ENCODE measurements at regions not wholly inside any gene's neighbourhood (a gene's known extent, or its start where the extent isn't known, plus 50 kb on each side); places are given as distances from the start of the nearest gene placed in this dataset.

DNA sequence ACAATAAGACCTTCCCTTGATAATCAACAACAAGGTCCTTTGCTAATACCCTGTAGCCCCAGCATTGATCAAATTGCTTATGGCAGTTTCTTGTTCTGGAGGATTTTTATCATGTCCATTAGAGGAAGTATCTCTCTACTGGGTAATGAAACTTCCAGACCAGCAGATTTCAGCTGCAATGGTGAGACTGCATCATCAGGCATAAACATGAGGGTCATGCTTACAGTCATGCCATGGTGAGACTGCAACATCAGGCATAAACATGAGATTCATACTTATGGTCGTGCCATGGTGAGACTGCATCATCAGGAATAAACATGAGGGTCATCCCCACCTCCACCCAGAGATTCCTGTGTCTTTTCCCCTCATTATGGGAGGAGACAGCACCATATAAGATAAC, 129.0 kb upstream of the LIPC start:
- H3K4me1 Mint-ChIP-seq (ENCODE audit: low read depth, unreplicated experiment), result no peaks in the 10 kb centered on the region
- TF ChIP-seq, protein P1, sequence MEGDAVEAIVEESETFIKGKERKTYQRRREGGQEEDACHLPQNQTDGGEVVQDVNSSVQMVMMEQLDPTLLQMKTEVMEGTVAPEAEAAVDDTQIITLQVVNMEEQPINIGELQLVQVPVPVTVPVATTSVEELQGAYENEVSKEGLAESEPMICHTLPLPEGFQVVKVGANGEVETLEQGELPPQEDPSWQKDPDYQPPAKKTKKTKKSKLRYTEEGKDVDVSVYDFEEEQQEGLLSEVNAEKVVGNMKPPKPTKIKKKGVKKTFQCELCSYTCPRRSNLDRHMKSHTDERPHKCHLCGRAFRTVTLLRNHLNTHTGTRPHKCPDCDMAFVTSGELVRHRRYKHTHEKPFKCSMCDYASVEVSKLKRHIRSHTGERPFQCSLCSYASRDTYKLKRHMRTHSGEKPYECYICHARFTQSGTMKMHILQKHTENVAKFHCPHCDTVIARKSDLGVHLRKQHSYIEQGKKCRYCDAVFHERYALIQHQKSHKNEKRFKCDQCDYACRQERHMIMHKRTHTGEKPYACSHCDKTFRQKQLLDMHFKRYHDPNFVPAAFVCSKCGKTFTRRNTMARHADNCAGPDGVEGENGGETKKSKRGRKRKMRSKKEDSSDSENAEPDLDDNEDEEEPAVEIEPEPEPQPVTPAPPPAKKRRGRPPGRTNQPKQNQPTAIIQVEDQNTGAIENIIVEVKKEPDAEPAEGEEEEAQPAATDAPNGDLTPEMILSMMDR (IDR thresholded peaks at IDR 0.05; ENCODE audit: insufficient read depth in 1 of 2, low read depth in 1 of 2, low read length in 1 of 2, severe bottlenecking in 1 of 2, unreplicated experiment in 1 of 2), result no peak
- Histone ChIP-seq H3K4me1 (no peaks in the 10 kb centered on the region), H3K4me3 (ENCODE audit: low read depth, low read length) (no peak overlapping the region), H3K9me3 (no peaks in the 10 kb centered on the region), H3K36me3 (ENCODE audit: control insufficient read depth, insufficient read depth, low read length) (no peaks in the 10 kb centered on the region), H3K27me3 (replicated peaks; ENCODE audit: control insufficient read depth, insufficient read depth, low read length) (no peaks in the 10 kb centered on the region)
- no peaks in the 10 kb centered on the region for H3K36me3 Mint-ChIP-seq (ENCODE audit: insufficient read depth, unreplicated experiment)
- peaks cover 14% of the 10 kb centered on the region for H3K9me3 Mint-ChIP-seq (ENCODE audit: unreplicated experiment)
- no peaks in the 10 kb centered on the region for H3K27me3 Mint-ChIP-seq (ENCODE audit: insufficient read depth, unreplicated experiment)
- no peak for DNase-seq
- ChIA-PET POLR2A (no interaction called here), CTCF (no interaction called here)
- no peak overlapping the region for H3K4me3 Mint-ChIP-seq (ENCODE audit: unreplicated experiment)
- BruUV-seq (replicated peaks), result no TSS peak
- intact Hi-C loops (cut with micrococcal nuclease; ENCODE audit: unreplicated experiment), result no loop called here
- no peak overlapping the region for H3K27ac Mint-ChIP-seq (ENCODE audit: unreplicated experiment)

DNA sequence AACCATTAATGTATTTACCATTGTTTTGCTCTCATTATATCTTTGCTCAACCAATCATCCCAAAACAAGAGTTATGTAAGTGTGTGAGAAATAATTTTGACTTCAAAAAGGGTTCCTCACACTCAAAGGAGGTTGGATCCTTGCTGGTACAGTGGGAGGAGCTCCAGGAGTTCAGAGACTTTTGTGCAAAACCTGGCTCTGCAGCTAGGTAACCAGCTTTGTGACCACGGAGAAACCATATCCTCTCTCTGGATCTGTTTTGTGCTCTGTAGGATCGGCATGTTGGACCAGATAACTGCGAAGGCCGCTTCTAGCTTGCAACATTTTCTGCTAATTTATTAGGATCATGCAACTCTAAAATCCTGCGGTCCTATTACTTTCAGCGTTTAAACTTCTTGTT, 128.6 kb upstream of the LIPC start:
- H3K4me3 Mint-ChIP-seq (ENCODE audit: unreplicated experiment), result no peak overlapping the region

DNA sequence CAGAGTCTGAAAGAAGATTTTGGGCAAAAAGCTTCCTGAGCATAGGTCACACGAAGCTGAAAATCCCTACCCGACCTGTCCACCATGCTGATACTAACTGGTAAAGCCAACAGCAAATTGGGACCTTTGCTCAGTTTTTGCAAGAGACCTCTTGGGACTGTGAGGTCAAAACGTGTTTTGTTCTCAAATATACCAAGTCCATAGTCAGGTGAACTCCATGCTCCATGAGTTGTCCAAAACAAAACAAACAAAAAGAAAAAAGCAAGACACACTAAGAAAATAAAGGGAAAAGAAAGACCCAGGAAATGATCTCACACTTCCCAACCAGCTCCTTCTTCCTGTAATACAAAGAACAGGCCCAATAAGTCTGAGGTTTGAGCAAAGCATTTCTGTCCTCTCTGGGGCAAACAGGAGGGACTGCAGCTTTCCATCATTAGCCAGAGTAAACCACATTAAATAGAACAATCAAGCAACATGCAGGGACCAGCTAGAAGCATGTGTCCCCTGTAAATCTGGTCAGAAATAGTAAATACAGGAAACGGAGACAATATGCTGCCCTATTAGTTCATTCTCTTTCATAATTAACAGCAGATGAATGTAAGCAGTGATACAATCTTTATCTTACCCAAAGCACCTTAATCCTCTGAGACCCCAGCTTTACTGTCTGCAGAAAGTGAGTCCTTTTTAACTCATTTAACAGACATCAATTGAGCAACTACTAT, 125.0 kb upstream of the LIPC start:
- Mint-ChIP-seq H3K4me3 (ENCODE audit: unreplicated experiment) (no peak overlapping the region), H3K36me3 (ENCODE audit: insufficient read depth, unreplicated experiment) (no peaks in the 10 kb centered on the region), H3K4me1 (ENCODE audit: low read depth, unreplicated experiment) (no peaks in the 10 kb centered on the region), H3K9me3 (ENCODE audit: unreplicated experiment) (no peaks in the 10 kb centered on the region), H3K27me3 (ENCODE audit: insufficient read depth, unreplicated experiment) (no peaks in the 10 kb centered on the region), H3K27ac (ENCODE audit: unreplicated experiment) (no peak overlapping the region)
- ChIA-PET CTCF (no interaction called here), POLR2A (no interaction called here)
- no peaks in the 10 kb centered on the region for H3K9me3 ChIP-seq
- no peaks in the 10 kb centered on the region for H3K36me3 ChIP-seq (ENCODE audit: control insufficient read depth, insufficient read depth, low read length)
- intact Hi-C loops (cut with micrococcal nuclease; ENCODE audit: unreplicated experiment), result no loop called here
- no peak for DNase-seq
- no TSS peak for BruUV-seq (replicated peaks)
- no peaks in the 10 kb centered on the region for H3K4me1 ChIP-seq
- no peaks in the 10 kb centered on the region; the same call in 1 of the 2 replicates for H3K27me3 ChIP-seq (replicated peaks; ENCODE audit: control insufficient read depth, insufficient read depth, low read length)
- no peak overlapping the region for H3K4me3 ChIP-seq (ENCODE audit: low read depth, low read length)
- TF ChIP-seq, protein P1 (IDR thresholded peaks at IDR 0.05; ENCODE audit: insufficient read depth in 1 of 2, low read depth in 1 of 2, low read length in 1 of 2, severe bottlenecking in 1 of 2, unreplicated experiment in 1 of 2), result no peak

More for the DNA sequence above, 128.6 kb upstream of the LIPC start:
- Mint-ChIP-seq H3K36me3 (ENCODE audit: insufficient read depth, unreplicated experiment) (no peaks in the 10 kb centered on the region), H3K9me3 (ENCODE audit: unreplicated experiment) (peaks cover 14% of the 10 kb centered on the region), H3K27me3 (ENCODE audit: insufficient read depth, unreplicated experiment) (no peaks in the 10 kb centered on the region), H3K27ac (ENCODE audit: unreplicated experiment) (no peak overlapping the region), H3K4me1 (ENCODE audit: low read depth, unreplicated experiment) (no peaks in the 10 kb centered on the region)
- DNase-seq, result no peak
- no TSS peak for BruUV-seq (replicated peaks)
- Histone ChIP-seq H3K36me3 (ENCODE audit: control insufficient read depth, insufficient read depth, low read length) (no peaks in the 10 kb centered on the region), H3K9me3 (no peaks in the 10 kb centered on the region), H3K4me3 (ENCODE audit: low read depth, low read length) (no peak overlapping the region), H3K4me1 (no peaks in the 10 kb centered on the region), H3K27me3 (replicated peaks; ENCODE audit: control insufficient read depth, insufficient read depth, low read length) (no peaks in the 10 kb centered on the region)
- ChIA-PET CTCF (no interaction called here), POLR2A (interaction anchor here (0.6 kb wide), 1 partner anchor 1070 kb away, joined by 3 read pairs; the partner anchor contains the start of gene MYO1E)
- intact Hi-C loops (cut with micrococcal nuclease; ENCODE audit: unreplicated experiment), result no loop called here
- TF ChIP-seq, protein P1 (IDR thresholded peaks at IDR 0.05; ENCODE audit: insufficient read depth in 1 of 2, low read depth in 1 of 2, low read length in 1 of 2, severe bottlenecking in 1 of 2, unreplicated experiment in 1 of 2), result no peak
